HCT116 (cell line): ENCODE measurements at regions not wholly inside any gene's neighbourhood (a gene's known extent, or its start where the extent isn't known, plus 50 kb on each side); places are given as distances from the start of the nearest gene placed in this dataset.

Experiments
- ATAC-seq: fragments of 200-7000 bp; cut with Tn5 transposase; 2 replicates; pipeline ENCODE4 v1.9.1; 2020; ENCODE audit warnings: mild to moderate bottlenecking, moderate library complexity
- BruUV-seq: library from RNA; stranded (reverse); fragments of 400-500 nt; replicated peaks from 2 replicates; lab custom pipeline; 2021; lab: Mats Ljungman, UMichigan
- CTCF ChIA-PET: fragments of 300-600 bp; sonication (Branson Sonifier 250); formaldehyde crosslinking; loops from one replicate; lab custom pipeline; 2021; ENCODE audit warnings: antibody characterized with exemption; lab: Charles Lee
- POLR2A ChIA-PET: fragments of 300-600, 350-600 bp; sonication (Branson Sonifier 250); formaldehyde crosslinking; loops from one replicate; lab custom pipeline; 2021; ENCODE audit warnings: antibody characterized with exemption; lab: Charles Lee
- RAD21 ChIA-PET, 2 experiments: fragments of 300-600 bp; sonication (Branson Sonifier 250); formaldehyde crosslinking; loops; one replicate each; lab custom pipeline; 2023; ENCODE audit warnings: low total read pairs in 2 of 2; ENCODE audit not compliant: uncharacterized antibody in 2 of 2, unreplicated experiment in 2 of 2, low non-redundant PET in 1 of 2; lab: Charles Lee
- DNase-seq: peaks from one replicate; pipeline ENCODE4 v3.0.0-alpha.2; 2010; ENCODE audit warnings: low read depth, low spot score
- H2AFZ ChIP-seq: fragments of 200-600 bp; shearing (Covaris generic), sonication (generic); 2 replicates; pipeline ENCODE4 v1.6.1; 2017; ENCODE audit warnings: low read depth, mixed run types, mixed read lengths, antibody characterized with exemption, low read length; ENCODE audit not compliant: poor library complexity, severe bottlenecking
- H3K27ac ChIP-seq: 2 replicates; pipeline ENCODE4 v1.5.1; 2012; ENCODE audit warnings: low read depth, low read length
- H3K27me3 ChIP-seq: fragments of 200-600 bp; sonication (generic); 2 replicates; pipeline ENCODE4 v1.6.1; 2016; ENCODE audit warnings: mixed run types, low read length, mixed read lengths; ENCODE audit not compliant: insufficient read depth
- H3K36me3 ChIP-seq, 2 experiments: fragments of 200-500 bp in 1 of 2; fragments of 200-600 bp in 1 of 2; sonication (Bioruptor generic) in 1 of 2; sonication (generic) in 1 of 2; 2 replicates each; pipeline versions ENCODE4 v1.5.1 to v1.6.1; 2014 to 2016; ENCODE audit warnings: low read length in 2 of 2, inconsistent platforms in 1 of 2, mixed read lengths in 1 of 2, mixed run types in 1 of 2; ENCODE audit not compliant: insufficient read depth in 2 of 2, control insufficient read depth in 1 of 2
- H3K4me1 ChIP-seq, 2 experiments: fragments of 200-600 bp in 1 of 2; sonication (generic) in 1 of 2; 2 replicates each; pipeline versions ENCODE4 v1.5.1 to v1.6.1; 2012 to 2017; ENCODE audit warnings: low read length in 2 of 2, inconsistent platforms in 1 of 2, mild to moderate bottlenecking in 1 of 2, mixed read lengths in 1 of 2, mixed run types in 1 of 2, moderate library complexity in 1 of 2; ENCODE audit not compliant: insufficient read depth in 2 of 2, control insufficient read depth in 1 of 2
- H3K4me2 ChIP-seq: fragments of 200-600 bp; sonication (generic); 2 replicates; pipeline ENCODE4 v1.6.1; 2017; ENCODE audit warnings: mixed run types, low read length, mixed read lengths
- H3K4me3 ChIP-seq, 2 experiments: fragments of 200-600 bp in 1 of 2; sonication (generic) in 1 of 2; replicated peaks in 1 of 2; 2 replicates each; pipeline ENCODE4 v1.5.1; 2011 to 2016; ENCODE audit warnings: low read length in 2 of 2, control low read depth in 1 of 2, low read depth in 1 of 2, mild to moderate bottlenecking in 1 of 2, mixed read lengths in 1 of 2, mixed run types in 1 of 2
- H3K79me2 ChIP-seq: fragments of 200-600 bp; sonication (generic); 2 replicates; pipeline ENCODE4 v1.6.1; 2017; ENCODE audit warnings: mild to moderate bottlenecking, mixed run types, low read length, moderate library complexity, mixed read lengths; ENCODE audit not compliant: insufficient read depth
- H3K9ac ChIP-seq: fragments of 200-600 bp; sonication (generic); 2 replicates; pipeline ENCODE4 v1.6.1; 2016; ENCODE audit warnings: low read length, mixed read lengths
- H3K9me2 ChIP-seq: fragments of 200-600 bp; sonication (generic), shearing (Covaris generic); 2 replicates; pipeline ENCODE4 v1.6.1; 2017; ENCODE audit warnings: mixed run types, mild to moderate bottlenecking, moderate library complexity; ENCODE audit not compliant: insufficient read depth
- H3K9me3 ChIP-seq, 2 experiments: fragments of 200-500 bp in 1 of 2; fragments of 200-600 bp in 1 of 2; sonication (Bioruptor generic) in 1 of 2; sonication (generic) in 1 of 2; 2 replicates each; pipeline ENCODE4 v1.6.1; 2014 to 2017; ENCODE audit warnings: low read length in 2 of 2, mixed read lengths in 2 of 2, inconsistent platforms in 1 of 2, low read depth in 1 of 2, mild to moderate bottlenecking in 1 of 2, mixed run types in 1 of 2, moderate library complexity in 1 of 2; ENCODE audit not compliant: control insufficient read depth in 1 of 2, insufficient read depth in 1 of 2
- H4K20me1 ChIP-seq: fragments of 200-600 bp; sonication (generic), shearing (Covaris generic); 2 replicates; pipeline ENCODE4 v1.6.1; 2017; ENCODE audit warnings: mixed run types, mild to moderate bottlenecking, moderate library complexity; ENCODE audit not compliant: insufficient read depth
- ATF3 ChIP-seq: IDR thresholded peaks from 2 replicates; pipeline ENCODE4 v1.6.1; 2012
- CBX3 ChIP-seq: IDR thresholded peaks from 2 replicates; pipeline ENCODE4 v1.6.1; 2012; ENCODE audit warnings: low read depth
- CEBPB ChIP-seq: IDR thresholded peaks from 2 replicates; pipeline ENCODE4 v1.6.1; 2012; ENCODE audit warnings: low read depth
- EZH2phosphoT487 ChIP-seq: fragments of 200-600 bp; IDR thresholded peaks from 2 replicates; pipeline ENCODE4 v1.6.1; 2018; ENCODE audit warnings: antibody characterized with exemption, borderline replicate concordance
- FOSL1 ChIP-seq: IDR thresholded peaks from 2 replicates; pipeline ENCODE4 v1.6.1; 2012; ENCODE audit warnings: low read depth
- JUND ChIP-seq: IDR thresholded peaks from 2 replicates; pipeline ENCODE4 v1.6.1; 2012
- POLR2AphosphoS5 ChIP-seq: IDR thresholded peaks from 2 replicates; pipeline ENCODE4 v1.6.1; 2011; ENCODE audit warnings: mild to moderate bottlenecking, low read depth, low read length, moderate library complexity
- RAD21 ChIP-seq: IDR thresholded peaks from 2 replicates; pipeline ENCODE4 v1.6.1; 2012; ENCODE audit warnings: low read depth, mild to moderate bottlenecking
- SIN3A ChIP-seq: IDR thresholded peaks from 2 replicates; pipeline ENCODE4 v1.6.1; 2012; ENCODE audit warnings: low read depth
- ZNF274 ChIP-seq: fragments of 200-500 bp; sonication (Bioruptor generic); IDR thresholded peaks from 2 replicates; pipeline ENCODE4 v1.6.1; 2014; ENCODE audit warnings: mild to moderate bottlenecking, low read depth, low read length, inconsistent platforms
- intact Hi-C: fragments of 100-400 bp; cut with micrococcal nuclease; formaldehyde crosslinking; loops from 2 replicates; pipeline ENCODE4 v1.10.0; 2022
- TF ChIP-seq, protein P1 (sequence below): IDR thresholded peaks from 2 replicates; pipeline ENCODE4 v1.6.1; 2012; ENCODE audit warnings: low read depth
- TF ChIP-seq, protein P2 (sequence below), 3 experiments: fragments of 200-600 bp in 1 of 3; sonication (generic) in 1 of 3; IDR thresholded peaks in 2 of 3; conservative IDR thresholded peaks in 1 of 3; 2 replicates each; pipeline ENCODE4 v1.5.1; 2012 to 2017; ENCODE audit warnings: low read depth in 2 of 3, low read length in 2 of 3, antibody characterized with exemption in 1 of 3, borderline replicate concordance in 1 of 3, control low read depth in 1 of 3, mild to moderate bottlenecking in 1 of 3, mixed read lengths in 1 of 3, mixed run types in 1 of 3, moderate library complexity in 1 of 3; ENCODE audit not compliant: insufficient read depth in 1 of 3
- TF ChIP-seq, protein P3 (sequence below): IDR thresholded peaks from 2 replicates; pipeline ENCODE4 v1.6.1; 2012

- BruUV-seq = no TSS peak
- ChIA-PET CTCF (no interaction called here), POLR2A (no interaction called here), RAD21 (no interaction called here)
- TF ChIP-seq SIN3A (no peak), RAD21 (no peak), POLR2AphosphoS5 (no peak), ZNF274 (no peak), CEBPB (no peak), EZH2phosphoT487 (no peak)
- no peaks in the 10 kb centered on the region for H4K20me1 ChIP-seq
- intact Hi-C loops = no loop called here
- H3K9me2 ChIP-seq = no peaks in the 10 kb centered on the region
- H3K4me3 ChIP-seq = no peak overlapping the region
- no peak overlapping the region for H3K27ac ChIP-seq
- no peaks in the 10 kb centered on the region for H3K36me3 ChIP-seq
- H3K79me2 ChIP-seq = no peaks in the 10 kb centered on the region
- ATAC-seq = no peak
- H3K4me2 ChIP-seq = no peak overlapping the region
- H3K9ac ChIP-seq = no peak overlapping the region
- no peaks in the 10 kb centered on the region for H3K9me3 ChIP-seq
- H3K27me3 ChIP-seq = no peaks in the 10 kb centered on the region
- H3K4me1 ChIP-seq = peaks cover 0 to under 1% of the 10 kb centered on the region in 2 experiments; a peak in 2 of 4 replicates
- no peak overlapping the region for H2AFZ ChIP-seq
- DNase-seq = no peak
These were observed 54.7 kb upstream of the EIF5 start for GRCh38 chr14:103279142-103280025.

DNA sequence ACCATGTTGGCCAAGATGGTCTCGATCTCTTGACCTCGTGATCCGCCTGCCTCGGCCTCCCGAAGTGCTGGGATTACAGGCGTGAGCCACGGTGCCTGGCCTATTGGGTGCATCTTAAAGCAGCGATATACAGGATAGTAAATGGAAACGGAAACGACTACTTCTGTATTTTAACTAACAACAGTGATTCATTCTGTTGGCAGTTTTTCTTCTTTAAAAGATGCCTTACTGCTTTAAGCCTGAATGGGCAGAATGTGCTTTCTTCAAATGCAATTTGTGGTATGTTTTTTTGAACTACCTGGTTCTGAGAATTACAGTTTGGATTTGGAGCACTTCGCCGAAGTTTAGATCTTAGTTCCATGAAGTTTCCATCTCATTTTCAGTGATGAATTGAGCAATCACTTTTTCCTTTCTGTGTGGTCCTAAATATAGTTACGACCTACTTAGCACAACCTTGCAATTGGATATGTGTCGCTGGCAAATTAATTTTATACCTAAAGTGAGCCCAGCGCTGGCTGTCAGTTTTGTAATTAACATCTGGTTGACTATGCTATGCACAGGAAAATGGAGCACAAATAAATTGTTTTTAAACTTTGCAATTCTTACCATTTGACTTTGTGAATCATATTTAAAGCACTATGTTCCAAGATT lies 53.6 kb upstream of the EIF5 start:
- ATAC-seq (no peak), DNase-seq (no peak)
- no peaks in the 10 kb centered on the region for H3K36me3 ChIP-seq
- RAD21 ChIA-PET = no interaction called here
- intact Hi-C loops = no loop called here
- H3K79me2 ChIP-seq = no peaks in the 10 kb centered on the region
- POLR2A ChIA-PET = no interaction called here
- H3K9me2 ChIP-seq = no peaks in the 10 kb centered on the region
- H4K20me1 ChIP-seq = no peaks in the 10 kb centered on the region
- H2AFZ ChIP-seq = no peak overlapping the region
- no peak overlapping the region for H3K9ac ChIP-seq
- no peak overlapping the region for H3K4me2 ChIP-seq
- BruUV-seq = no TSS peak
- H3K4me1 ChIP-seq = peaks cover 0 to 8% of the 10 kb centered on the region in 2 experiments; a peak in 3 of 4 replicates
- CTCF ChIA-PET = no interaction called here
- no peaks in the 10 kb centered on the region for H3K27me3 ChIP-seq
- no peak overlapping the region for H3K4me3 ChIP-seq
- no peak for TF ChIP-seq FOSL1
- no peak for TF ChIP-seq ATF3
- no peak for TF ChIP-seq JUND
- TF ChIP-seq, protein P1, sequence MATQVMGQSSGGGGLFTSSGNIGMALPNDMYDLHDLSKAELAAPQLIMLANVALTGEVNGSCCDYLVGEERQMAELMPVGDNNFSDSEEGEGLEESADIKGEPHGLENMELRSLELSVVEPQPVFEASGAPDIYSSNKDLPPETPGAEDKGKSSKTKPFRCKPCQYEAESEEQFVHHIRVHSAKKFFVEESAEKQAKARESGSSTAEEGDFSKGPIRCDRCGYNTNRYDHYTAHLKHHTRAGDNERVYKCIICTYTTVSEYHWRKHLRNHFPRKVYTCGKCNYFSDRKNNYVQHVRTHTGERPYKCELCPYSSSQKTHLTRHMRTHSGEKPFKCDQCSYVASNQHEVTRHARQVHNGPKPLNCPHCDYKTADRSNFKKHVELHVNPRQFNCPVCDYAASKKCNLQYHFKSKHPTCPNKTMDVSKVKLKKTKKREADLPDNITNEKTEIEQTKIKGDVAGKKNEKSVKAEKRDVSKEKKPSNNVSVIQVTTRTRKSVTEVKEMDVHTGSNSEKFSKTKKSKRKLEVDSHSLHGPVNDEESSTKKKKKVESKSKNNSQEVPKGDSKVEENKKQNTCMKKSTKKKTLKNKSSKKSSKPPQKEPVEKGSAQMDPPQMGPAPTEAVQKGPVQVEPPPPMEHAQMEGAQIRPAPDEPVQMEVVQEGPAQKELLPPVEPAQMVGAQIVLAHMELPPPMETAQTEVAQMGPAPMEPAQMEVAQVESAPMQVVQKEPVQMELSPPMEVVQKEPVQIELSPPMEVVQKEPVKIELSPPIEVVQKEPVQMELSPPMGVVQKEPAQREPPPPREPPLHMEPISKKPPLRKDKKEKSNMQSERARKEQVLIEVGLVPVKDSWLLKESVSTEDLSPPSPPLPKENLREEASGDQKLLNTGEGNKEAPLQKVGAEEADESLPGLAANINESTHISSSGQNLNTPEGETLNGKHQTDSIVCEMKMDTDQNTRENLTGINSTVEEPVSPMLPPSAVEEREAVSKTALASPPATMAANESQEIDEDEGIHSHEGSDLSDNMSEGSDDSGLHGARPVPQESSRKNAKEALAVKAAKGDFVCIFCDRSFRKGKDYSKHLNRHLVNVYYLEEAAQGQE = no peak
- TF ChIP-seq, protein P2, sequence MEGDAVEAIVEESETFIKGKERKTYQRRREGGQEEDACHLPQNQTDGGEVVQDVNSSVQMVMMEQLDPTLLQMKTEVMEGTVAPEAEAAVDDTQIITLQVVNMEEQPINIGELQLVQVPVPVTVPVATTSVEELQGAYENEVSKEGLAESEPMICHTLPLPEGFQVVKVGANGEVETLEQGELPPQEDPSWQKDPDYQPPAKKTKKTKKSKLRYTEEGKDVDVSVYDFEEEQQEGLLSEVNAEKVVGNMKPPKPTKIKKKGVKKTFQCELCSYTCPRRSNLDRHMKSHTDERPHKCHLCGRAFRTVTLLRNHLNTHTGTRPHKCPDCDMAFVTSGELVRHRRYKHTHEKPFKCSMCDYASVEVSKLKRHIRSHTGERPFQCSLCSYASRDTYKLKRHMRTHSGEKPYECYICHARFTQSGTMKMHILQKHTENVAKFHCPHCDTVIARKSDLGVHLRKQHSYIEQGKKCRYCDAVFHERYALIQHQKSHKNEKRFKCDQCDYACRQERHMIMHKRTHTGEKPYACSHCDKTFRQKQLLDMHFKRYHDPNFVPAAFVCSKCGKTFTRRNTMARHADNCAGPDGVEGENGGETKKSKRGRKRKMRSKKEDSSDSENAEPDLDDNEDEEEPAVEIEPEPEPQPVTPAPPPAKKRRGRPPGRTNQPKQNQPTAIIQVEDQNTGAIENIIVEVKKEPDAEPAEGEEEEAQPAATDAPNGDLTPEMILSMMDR (IDR thresholded peaks at IDR 0.05 in 2 of 3, conservative IDR thresholded peaks at IDR 0.05 in 1 of 3; ENCODE audit: borderline replicate concordance in 1 of 3, insufficient read depth in 1 of 3, low read depth in 2 of 3, low read length in 2 of 3) = no peak
- TF ChIP-seq CBX3 = no peak
- TF ChIP-seq, protein P3, sequence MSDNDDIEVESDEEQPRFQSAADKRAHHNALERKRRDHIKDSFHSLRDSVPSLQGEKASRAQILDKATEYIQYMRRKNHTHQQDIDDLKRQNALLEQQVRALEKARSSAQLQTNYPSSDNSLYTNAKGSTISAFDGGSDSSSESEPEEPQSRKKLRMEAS = no peak
- TF ChIP-seq, all 23 proteins: peak for 0
- no peak overlapping the region for H3K27ac ChIP-seq
- H3K9me3 ChIP-seq = no peaks in the 10 kb centered on the region
